Ectodermal cell (in vitro differentiated cells): ENCODE measurements at regions not wholly inside any gene's neighbourhood (a gene's known extent, or its start where the extent isn't known, plus 50 kb on each side); places are given as distances from the start of the nearest gene placed in this dataset.

Experiments used
- H3K27ac ChIP-seq: 2 replicates; pipeline ENCODE4 v1.7.0; 2013; ENCODE audit warnings: mild to moderate bottlenecking, low read depth, low read length; ENCODE audit not compliant: insufficient read depth, poor library complexity, severe bottlenecking
- H3K27me3 ChIP-seq: 2 replicates; pipeline ENCODE4 v1.7.0; 2013; ENCODE audit warnings: mild to moderate bottlenecking, low read length; ENCODE audit not compliant: insufficient read depth, control insufficient read depth, poor library complexity, severe bottlenecking
- H3K36me3 ChIP-seq: one replicate; pipeline ENCODE4 v1.7.0; 2013; ENCODE audit warnings: low read length; ENCODE audit not compliant: control insufficient read depth, insufficient read depth
- H3K4me1 ChIP-seq: one replicate; pipeline ENCODE4 v1.7.0; 2013; ENCODE audit warnings: low read length; ENCODE audit not compliant: control insufficient read depth, insufficient read depth
- H3K4me3 ChIP-seq: 2 replicates; pipeline ENCODE4 v1.7.0; 2013; ENCODE audit warnings: low read depth, low read length, control low read depth; ENCODE audit not compliant: insufficient read depth
- H3K9me3 ChIP-seq: 2 replicates; pipeline ENCODE4 v1.7.0; 2013; ENCODE audit warnings: mild to moderate bottlenecking, low read length, moderate library complexity; ENCODE audit not compliant: control insufficient read depth
- WGBS, 2 experiments: methylation state at CpG; one replicate each; pipeline ENCODE4 v1.1.7; 2013; ENCODE audit warnings: missing lambda C conversion rate in 2 of 2; 5-methylcytosine and 5-hydroxymethylcytosine counted together

- WGBS, 2 experiments: 93 to 96% methylated on average over 4 of the region's 4 CpGs
- H3K4me3 ChIP-seq: no peak overlapping the region
- no peaks in the 10 kb centered on the region for H3K9me3 ChIP-seq
- no peaks in the 10 kb centered on the region for H3K36me3 ChIP-seq
- no peaks in the 10 kb centered on the region for H3K4me1 ChIP-seq
- no peaks in the 10 kb centered on the region for H3K27me3 ChIP-seq
- H3K27ac ChIP-seq: no peak overlapping the region
These were observed 80.0 kb upstream of the FOXQ1 start for GRCh38 chr6:1231941-1232340.

GRCh38 chr6:1230689-1231605 is 81.0 kb upstream of the FOXQ1 start:
- no peaks in the 10 kb centered on the region for H3K4me1 ChIP-seq
- WGBS, 2 experiments: 91 to 94% methylated on average over 8 of the region's 8 CpGs
- no peak overlapping the region for H3K4me3 ChIP-seq
- H3K27me3 ChIP-seq: no peaks in the 10 kb centered on the region
- H3K27ac ChIP-seq: no peak overlapping the region
- no peaks in the 10 kb centered on the region for H3K9me3 ChIP-seq
- no peaks in the 10 kb centered on the region for H3K36me3 ChIP-seq

GRCh38 chr6:1230281-1230680 is 81.6 kb upstream of the FOXQ1 start:
- no peaks in the 10 kb centered on the region for H3K36me3 ChIP-seq
- WGBS, 2 experiments: 92 to 95% methylated on average over 6 of the region's 6 CpGs
- H3K4me1 ChIP-seq: no peaks in the 10 kb centered on the region
- no peak overlapping the region for H3K27ac ChIP-seq
- H3K4me3 ChIP-seq: no peak overlapping the region
- H3K9me3 ChIP-seq: no peaks in the 10 kb centered on the region
- H3K27me3 ChIP-seq: no peaks in the 10 kb centered on the region

- WGBS, 2 experiments: 91 to 92% methylated on average over 9 of the region's 9 CpGs
- H3K27ac ChIP-seq: no peak overlapping the region
- no peak overlapping the region for H3K4me3 ChIP-seq
- no peaks in the 10 kb centered on the region for H3K27me3 ChIP-seq
- no peaks in the 10 kb centered on the region for H3K36me3 ChIP-seq
- no peaks in the 10 kb centered on the region for H3K9me3 ChIP-seq
- no peaks in the 10 kb centered on the region for H3K4me1 ChIP-seq
These were observed 82.1 kb upstream of the FOXQ1 start for GRCh38 chr6:1229808-1230207.

GRCh38 chr6:1229301-1229700 is 82.6 kb upstream of the FOXQ1 start:
- no peaks in the 10 kb centered on the region for H3K9me3 ChIP-seq
- no peak overlapping the region for H3K4me3 ChIP-seq
- no peak overlapping the region for H3K27ac ChIP-seq
- no peaks in the 10 kb centered on the region for H3K36me3 ChIP-seq
- no peaks in the 10 kb centered on the region for H3K4me1 ChIP-seq
- 89 to 90% methylated on average over 7 of the region's 7 CpGs for WGBS, 2 experiments
- no peaks in the 10 kb centered on the region for H3K27me3 ChIP-seq

GRCh38 chr6:1228754-1229191 is 83.1 kb upstream of the FOXQ1 start:
- H3K9me3 ChIP-seq: no peaks in the 10 kb centered on the region
- no peaks in the 10 kb centered on the region for H3K4me1 ChIP-seq
- no peaks in the 10 kb centered on the region for H3K36me3 ChIP-seq
- no peak overlapping the region for H3K27ac ChIP-seq
- 90 to 92% methylated on average over 9 of the region's 9 CpGs for WGBS, 2 experiments
- H3K27me3 ChIP-seq: no peaks in the 10 kb centered on the region
- no peak overlapping the region for H3K4me3 ChIP-seq

GRCh38 chr6:1227935-1228753 is 83.8 kb upstream of the FOXQ1 start:
- H3K27me3 ChIP-seq: no peaks in the 10 kb centered on the region
- H3K9me3 ChIP-seq: no peaks in the 10 kb centered on the region
- no peaks in the 10 kb centered on the region for H3K4me1 ChIP-seq
- H3K36me3 ChIP-seq: no peaks in the 10 kb centered on the region
- no peak overlapping the region for H3K4me3 ChIP-seq
- H3K27ac ChIP-seq: no peak overlapping the region
- WGBS, 2 experiments: 90 to 92% methylated on average over 16 of the region's 16 CpGs

- H3K27me3 ChIP-seq: no peaks in the 10 kb centered on the region
- H3K4me1 ChIP-seq: no peaks in the 10 kb centered on the region
- no peaks in the 10 kb centered on the region for H3K9me3 ChIP-seq
- no peaks in the 10 kb centered on the region for H3K36me3 ChIP-seq
- H3K4me3 ChIP-seq: no peak overlapping the region
- H3K27ac ChIP-seq: no peak overlapping the region
- 88 to 93% methylated on average over 3 of the region's 3 CpGs for WGBS, 2 experiments
These were observed 84.3 kb upstream of the FOXQ1 start for GRCh38 chr6:1227600-1227934.

GRCh38 chr6:1226277-1227099 is 85.4 kb upstream of the FOXQ1 start:
- Histone ChIP-seq H3K36me3 (no peaks in the 10 kb centered on the region), H3K9me3 (no peaks in the 10 kb centered on the region), H3K27ac (no peak overlapping the region), H3K4me3 (no peak overlapping the region), H3K4me1 (no peaks in the 10 kb centered on the region), H3K27me3 (no peaks in the 10 kb centered on the region)
- 89 to 90% methylated on average over 18 of the region's 18 CpGs for WGBS, 2 experiments

- no peaks in the 10 kb centered on the region for H3K27me3 ChIP-seq
- no peaks in the 10 kb centered on the region for H3K9me3 ChIP-seq
- H3K27ac ChIP-seq: no peak overlapping the region
- no peaks in the 10 kb centered on the region for H3K4me1 ChIP-seq
- 86 to 95% methylated on average over 2 of the region's 2 CpGs for WGBS, 2 experiments
- H3K4me3 ChIP-seq: no peak overlapping the region
- no peaks in the 10 kb centered on the region for H3K36me3 ChIP-seq
These were observed 87.4 kb upstream of the FOXQ1 start for GRCh38 chr6:1224514-1224913.
